C4-2B (cell line): ENCODE measurements at regions not wholly inside any gene's neighbourhood (a gene's known extent, or its start where the extent isn't known, plus 50 kb on each side); places are given as distances from the start of the nearest gene placed in this dataset.

Source experiments
- H3K27ac ChIP-seq: fragments of 450-650 bp; 2 replicates; pipeline ENCODE4 v1.5.1; 2017
- CTCF ChIP-seq: fragments of 450-650 bp; conservative IDR thresholded peaks from 2 replicates; pipeline ENCODE4 v1.5.1; 2017; ENCODE audit warnings: mild to moderate bottlenecking
- ZFX ChIP-seq: fragments of 450-650 bp; IDR thresholded peaks from 2 replicates; pipeline ENCODE4 v1.6.1; 2017

- H3K27ac ChIP-seq, result no peak overlapping the region
- TF ChIP-seq CTCF, result no peak
- TF ChIP-seq ZFX, result no peak
Observed at GRCh38 chr1:157279802-157280140, 141.6 kb upstream of the ETV3 start.

DNA sequence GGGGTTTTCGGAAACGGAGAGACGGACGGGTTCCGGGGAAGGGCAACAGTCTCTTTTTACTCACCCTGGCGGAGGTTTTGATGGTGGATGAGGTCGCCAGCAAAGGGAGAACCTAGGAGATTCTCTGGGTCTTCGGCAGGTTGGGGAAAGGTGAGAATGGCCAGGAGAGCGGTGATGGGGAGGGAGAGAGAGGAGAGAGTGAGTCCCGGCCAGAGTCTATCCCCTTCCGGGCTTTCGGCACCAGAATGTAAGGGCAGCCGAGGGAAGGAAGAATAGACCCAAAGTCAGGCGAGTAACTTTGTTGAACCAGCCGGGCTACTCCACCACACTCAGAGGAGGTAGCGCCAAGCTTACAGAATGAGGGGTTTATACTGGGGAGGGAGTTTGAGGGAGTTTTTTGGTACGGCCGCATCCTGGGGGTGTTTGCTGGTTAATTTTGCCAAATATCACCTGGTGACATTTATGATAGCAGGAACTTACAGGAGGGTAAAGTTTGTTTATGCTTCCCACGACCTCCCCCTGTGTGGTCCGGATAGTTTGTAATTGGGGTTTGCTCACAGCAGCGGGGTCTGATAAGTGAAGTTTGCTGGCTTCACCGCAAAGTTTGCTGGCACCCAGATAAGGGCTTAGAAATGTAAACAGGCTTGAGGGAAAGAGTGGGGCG, 141.1 kb upstream of the ETV3 start:
- TF ChIP-seq ZFX (no peak), CTCF (no peak)
- H3K27ac ChIP-seq, result no peak overlapping the region

GRCh38 chr1:157278383-157279137, 140.4 kb upstream of the ETV3 start:
- no peak overlapping the region for H3K27ac ChIP-seq
- TF ChIP-seq ZFX (no peak), CTCF (no peak)

DNA sequence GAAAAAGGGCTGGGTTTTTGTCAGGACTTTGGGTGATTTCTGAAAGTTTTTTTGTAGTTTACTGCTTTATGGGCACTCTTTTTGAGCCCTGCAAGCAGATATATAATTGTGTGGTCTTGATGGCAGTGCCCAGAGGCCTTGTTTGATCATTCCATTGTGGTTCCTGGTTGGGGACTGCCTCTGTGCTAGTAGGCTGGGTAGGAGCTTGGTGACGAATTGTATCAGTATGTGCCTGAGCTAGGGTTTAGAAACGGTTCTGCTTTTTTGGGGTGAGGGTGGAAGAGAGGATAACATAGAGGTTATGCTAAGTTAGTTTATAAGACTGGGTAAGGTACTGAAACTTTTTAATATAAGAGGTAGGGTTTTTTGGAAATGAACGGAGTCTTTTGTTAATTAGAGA, 139.7 kb upstream of the ETV3 start:
- TF ChIP-seq ZFX, result no peak
- H3K27ac ChIP-seq, result no peak overlapping the region

GRCh38 chr1:157277281-157277680, 139.1 kb upstream of the ETV3 start:
- TF ChIP-seq CTCF (no peak), ZFX (no peak)
- H3K27ac ChIP-seq, result no peak overlapping the region

- TF ChIP-seq CTCF, result no peak
- no peak overlapping the region for H3K27ac ChIP-seq
Observed at GRCh38 chr1:157274698-157275534, 136.7 kb upstream of the ETV3 start.

GRCh38 chr1:157272729-157273524, 134.7 kb upstream of the ETV3 start:
- TF ChIP-seq ZFX, result no peak
- no peak overlapping the region for H3K27ac ChIP-seq

DNA sequence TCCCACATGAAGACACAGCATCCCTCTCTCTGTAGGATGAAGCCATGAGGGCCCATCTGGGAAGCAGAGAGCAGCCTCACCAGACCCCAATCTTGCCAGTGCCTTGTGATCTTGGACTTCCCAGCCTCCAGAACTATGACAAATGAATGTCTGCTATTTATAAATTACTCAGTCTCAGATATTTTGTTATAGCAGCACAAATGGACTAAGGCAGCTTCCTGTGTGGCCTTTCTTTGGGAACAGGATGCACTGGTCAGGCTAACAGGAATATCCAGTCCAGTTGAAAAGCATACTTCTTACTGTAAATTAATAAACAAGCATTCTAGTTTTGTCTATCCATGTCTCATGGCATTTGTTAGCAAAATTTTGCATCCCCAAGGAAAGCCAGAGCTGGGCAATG, 134.1 kb upstream of the ETV3 start:
- TF ChIP-seq CTCF (no peak), ZFX (no peak)

More for the DNA sequence above, 134.1 kb upstream of the ETV3 start:
- H3K27ac ChIP-seq, result no peak overlapping the region
